K562 (cell line): ENCODE measurements at regions not wholly inside any gene's neighbourhood (a gene's known extent, or its start where the extent isn't known, plus 50 kb on each side); places are given as distances from the start of the nearest gene placed in this dataset.

Source experiments
- CEBPG ChIP-seq, 3 experiments: fragments of 200-800 bp in 1 of 3; sonication (Bioruptor generic) in 1 of 3; sonication (generic) in 1 of 3; formaldehyde crosslinking in 1 of 3; IDR thresholded peaks in 2 of 3; conservative IDR thresholded peaks in 1 of 3; 2 replicates each; pipeline versions ENCODE4 v1.6.1 to v1.8.0; 2016 to 2022; ENCODE audit warnings: missing compliant biosample characterization in 2 of 3, missing genetic modification characterization in 2 of 3, mild to moderate bottlenecking in 1 of 3, missing genetic modification reagents in 1 of 3
- FOXK2 ChIP-seq, 2 experiments: fragments of 450-650 bp; IDR thresholded peaks in 1 of 2; conservative IDR thresholded peaks in 1 of 2; 2 replicates each; pipeline ENCODE4 v1.6.1; 2016; ENCODE audit warnings: low read depth in 2 of 2, mild to moderate bottlenecking in 1 of 2
- NFE2 ChIP-seq: IDR thresholded peaks from 2 replicates; pipeline ENCODE4 v1.6.1; 2014; ENCODE audit warnings: antibody characterized with exemption, low read depth
- POLR3G ChIP-seq: IDR thresholded peaks from 2 replicates; pipeline ENCODE4 v1.6.1; 2011; ENCODE audit not compliant: insufficient read length, insufficient replicate concordance; ENCODE audit errors: extremely low read depth
- PPARD ChIP-seq: fragments of 250-450 bp; sonication (Bioruptor Pico); IDR thresholded peaks from 2 replicates; pipeline ENCODE4 v1.8.0; 2022; ENCODE audit warnings: inconsistent platforms, mild to moderate bottlenecking, moderate library complexity
- U2AF2 ChIP-seq: fragments of 200-400 bp; formaldehyde crosslinking; optimal IDR thresholded peaks from 2 replicates; pipeline ENCODE3; 2017; ENCODE audit warnings: low read depth, mild to moderate bottlenecking, low read length
- ZNF124 ChIP-seq: sonication (generic); formaldehyde crosslinking; IDR thresholded peaks from 2 replicates; pipeline ENCODE4 v1.8.1; 2022; ENCODE audit warnings: missing genetic modification reagents
- ZNF311 ChIP-seq: fragments of 250-450 bp; sonication (Bioruptor Pico); IDR thresholded peaks from 2 replicates; pipeline ENCODE4 v1.4.0; 2020; ENCODE audit warnings: mild to moderate bottlenecking, moderate library complexity
- ZNF408 ChIP-seq: fragments of 250-450 bp; sonication (Bioruptor Pico); IDR thresholded peaks from 2 replicates; pipeline ENCODE4 v1.4.0; 2020; ENCODE audit warnings: low read depth, mild to moderate bottlenecking, moderate library complexity
- ZNF583 ChIP-seq: fragments of 250-450 bp; sonication (Bioruptor Pico); IDR thresholded peaks from 2 replicates; pipeline ENCODE4 v1.4.0; 2020
- TF ChIP-seq, protein P1 (sequence below): fragments of 250-450 bp; sonication (Bioruptor Pico); IDR thresholded peaks from 2 replicates; pipeline ENCODE4 v1.5.0; 2021; ENCODE audit warnings: mild to moderate bottlenecking, borderline replicate concordance
- TF ChIP-seq, protein P2 (sequence below): fragments of 250-450 bp; sonication (Bioruptor Pico); IDR thresholded peaks from 2 replicates; pipeline ENCODE4 v1.8.0; 2022; ENCODE audit warnings: moderate library complexity, mild to moderate bottlenecking, inconsistent platforms
- TF ChIP-seq, protein P3 (sequence below): sonication (generic); formaldehyde crosslinking; IDR thresholded peaks from 2 replicates; pipeline ENCODE4 v1.8.1; 2023; ENCODE audit warnings: mild to moderate bottlenecking, missing genetic modification reagents
- TF ChIP-seq, protein P4 (sequence below): sonication (generic); formaldehyde crosslinking; IDR thresholded peaks from 2 replicates; pipeline ENCODE4 v1.9.0; 2022; ENCODE audit warnings: mild to moderate bottlenecking, missing genetic modification reagents
- TF ChIP-seq, protein P5 (sequence below): fragments of 450-650 bp; IDR thresholded peaks from 2 replicates; pipeline ENCODE4 v1.6.1; 2016

DNA sequence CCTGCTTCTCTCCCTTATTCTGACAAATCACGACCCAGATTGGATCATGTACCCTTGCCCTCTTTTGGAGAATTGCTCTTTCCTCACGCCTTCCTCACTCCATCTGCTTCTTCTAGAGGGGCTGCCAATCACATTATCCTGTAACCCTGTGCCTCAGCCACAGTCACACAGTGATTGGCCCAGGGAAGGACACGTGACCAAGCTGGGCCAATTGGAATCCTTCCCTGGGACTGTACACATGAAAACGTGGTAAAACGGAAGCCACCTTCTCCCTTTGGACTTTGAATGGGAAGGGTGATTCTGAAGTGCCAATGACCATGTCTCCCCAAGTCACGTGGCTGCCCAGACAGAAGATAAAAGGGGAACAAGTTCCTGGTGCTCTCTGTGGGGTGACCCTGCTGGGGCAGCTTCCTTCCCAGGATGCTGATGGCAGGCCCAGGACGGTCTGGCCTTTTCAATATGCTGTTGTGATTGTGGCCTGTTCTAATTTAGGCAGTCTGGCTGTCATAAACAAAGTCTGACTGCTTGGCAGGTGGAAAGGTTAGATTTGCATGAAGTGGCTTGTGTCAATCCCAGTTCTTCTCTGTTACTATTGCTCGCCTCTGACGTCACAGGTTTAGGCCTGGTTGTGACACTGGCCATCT, 92.9 kb downstream of the UBIAD1 start (continued):
- TF ChIP-seq, protein P1, sequence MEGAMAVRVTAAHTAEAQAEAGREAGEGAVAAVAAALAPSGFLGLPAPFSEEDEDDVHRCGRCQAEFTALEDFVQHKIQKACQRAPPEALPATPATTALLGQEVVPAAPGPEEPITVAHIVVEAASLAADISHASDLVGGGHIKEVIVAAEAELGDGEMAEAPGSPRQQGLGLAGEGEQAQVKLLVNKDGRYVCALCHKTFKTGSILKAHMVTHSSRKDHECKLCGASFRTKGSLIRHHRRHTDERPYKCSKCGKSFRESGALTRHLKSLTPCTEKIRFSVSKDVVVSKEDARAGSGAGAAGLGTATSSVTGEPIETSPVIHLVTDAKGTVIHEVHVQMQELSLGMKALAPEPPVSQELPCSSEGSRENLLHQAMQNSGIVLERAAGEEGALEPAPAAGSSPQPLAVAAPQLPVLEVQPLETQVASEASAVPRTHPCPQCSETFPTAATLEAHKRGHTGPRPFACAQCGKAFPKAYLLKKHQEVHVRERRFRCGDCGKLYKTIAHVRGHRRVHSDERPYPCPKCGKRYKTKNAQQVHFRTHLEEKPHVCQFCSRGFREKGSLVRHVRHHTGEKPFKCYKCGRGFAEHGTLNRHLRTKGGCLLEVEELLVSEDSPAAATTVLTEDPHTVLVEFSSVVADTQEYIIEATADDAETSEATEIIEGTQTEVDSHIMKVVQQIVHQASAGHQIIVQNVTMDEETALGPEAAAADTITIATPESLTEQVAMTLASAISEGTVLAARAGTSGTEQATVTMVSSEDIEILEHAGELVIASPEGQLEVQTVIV, result no peak
- TF ChIP-seq NFE2 (no peak), ZNF583 (no peak), ZNF408 (CRISPR knock-in tag) (no peak), CEBPG (CRISPR knock-in tag; IDR thresholded peaks at IDR 0.05) (no peak), CEBPG (tag; conservative IDR thresholded peaks at IDR 0.05 in 1 of 2, IDR thresholded peaks at IDR 0.05 in 1 of 2) (no peak), ZNF124 (CRISPR knock-in tag) (no peak), ZNF311 (no peak), U2AF2 (no peak), PPARD (CRISPR knock-in tag) (no peak), FOXK2 (conservative IDR thresholded peaks at IDR 0.05 in 1 of 2, IDR thresholded peaks at IDR 0.05 in 1 of 2; ENCODE audit: low read depth in 2 of 2) (no peak), POLR3G (no peak)
- TF ChIP-seq, protein P2, sequence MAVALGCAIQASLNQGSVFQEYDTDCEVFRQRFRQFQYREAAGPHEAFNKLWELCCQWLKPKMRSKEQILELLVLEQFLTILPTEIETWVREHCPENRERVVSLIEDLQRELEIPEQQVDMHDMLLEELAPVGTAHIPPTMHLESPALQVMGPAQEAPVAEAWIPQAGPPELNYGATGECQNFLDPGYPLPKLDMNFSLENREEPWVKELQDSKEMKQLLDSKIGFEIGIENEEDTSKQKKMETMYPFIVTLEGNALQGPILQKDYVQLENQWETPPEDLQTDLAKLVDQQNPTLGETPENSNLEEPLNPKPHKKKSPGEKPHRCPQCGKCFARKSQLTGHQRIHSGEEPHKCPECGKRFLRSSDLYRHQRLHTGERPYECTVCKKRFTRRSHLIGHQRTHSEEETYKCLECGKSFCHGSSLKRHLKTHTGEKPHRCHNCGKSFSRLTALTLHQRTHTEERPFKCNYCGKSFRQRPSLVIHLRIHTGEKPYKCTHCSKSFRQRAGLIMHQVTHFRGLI, result no peak
- TF ChIP-seq, protein P3, sequence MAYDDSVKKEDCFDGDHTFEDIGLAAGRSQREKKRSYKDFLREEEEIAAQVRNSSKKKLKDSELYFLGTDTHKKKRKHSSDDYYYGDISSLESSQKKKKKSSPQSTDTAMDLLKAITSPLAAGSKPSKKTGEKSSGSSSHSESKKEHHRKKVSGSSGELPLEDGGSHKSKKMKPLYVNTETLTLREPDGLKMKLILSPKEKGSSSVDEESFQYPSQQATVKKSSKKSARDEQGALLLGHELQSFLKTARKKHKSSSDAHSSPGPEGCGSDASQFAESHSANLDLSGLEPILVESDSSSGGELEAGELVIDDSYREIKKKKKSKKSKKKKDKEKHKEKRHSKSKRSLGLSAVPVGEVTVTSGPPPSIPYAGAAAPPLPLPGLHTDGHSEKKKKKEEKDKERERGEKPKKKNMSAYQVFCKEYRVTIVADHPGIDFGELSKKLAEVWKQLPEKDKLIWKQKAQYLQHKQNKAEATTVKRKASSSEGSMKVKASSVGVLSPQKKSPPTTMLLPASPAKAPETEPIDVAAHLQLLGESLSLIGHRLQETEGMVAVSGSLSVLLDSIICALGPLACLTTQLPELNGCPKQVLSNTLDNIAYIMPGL (CRISPR knock-in tag), result no peak
- TF ChIP-seq, protein P4, sequence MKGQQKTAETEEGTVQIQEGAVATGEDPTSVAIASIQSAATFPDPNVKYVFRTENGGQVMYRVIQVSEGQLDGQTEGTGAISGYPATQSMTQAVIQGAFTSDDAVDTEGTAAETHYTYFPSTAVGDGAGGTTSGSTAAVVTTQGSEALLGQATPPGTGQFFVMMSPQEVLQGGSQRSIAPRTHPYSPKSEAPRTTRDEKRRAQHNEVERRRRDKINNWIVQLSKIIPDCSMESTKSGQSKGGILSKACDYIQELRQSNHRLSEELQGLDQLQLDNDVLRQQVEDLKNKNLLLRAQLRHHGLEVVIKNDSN (CRISPR knock-in tag), result peak; percentile 93
- TF ChIP-seq, protein P5, sequence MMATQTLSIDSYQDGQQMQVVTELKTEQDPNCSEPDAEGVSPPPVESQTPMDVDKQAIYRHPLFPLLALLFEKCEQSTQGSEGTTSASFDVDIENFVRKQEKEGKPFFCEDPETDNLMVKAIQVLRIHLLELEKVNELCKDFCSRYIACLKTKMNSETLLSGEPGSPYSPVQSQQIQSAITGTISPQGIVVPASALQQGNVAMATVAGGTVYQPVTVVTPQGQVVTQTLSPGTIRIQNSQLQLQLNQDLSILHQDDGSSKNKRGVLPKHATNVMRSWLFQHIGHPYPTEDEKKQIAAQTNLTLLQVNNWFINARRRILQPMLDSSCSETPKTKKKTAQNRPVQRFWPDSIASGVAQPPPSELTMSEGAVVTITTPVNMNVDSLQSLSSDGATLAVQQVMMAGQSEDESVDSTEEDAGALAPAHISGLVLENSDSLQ, result 0 out of 2 replicates have a peak, but pooled peaks have one; percentile 27
